H1 (cell line): ENCODE measurements at regions not wholly inside any gene's neighbourhood (a gene's known extent, or its start where the extent isn't known, plus 50 kb on each side); places are given as distances from the start of the nearest gene placed in this dataset.

Experiments used
- CTCF ChIA-PET: fragments of 300-600 bp; sonication (Branson Sonifier 250); formaldehyde crosslinking; loops from one replicate; lab custom pipeline; 2021; ENCODE audit not compliant: partially characterized antibody; lab: Charles Lee
- POLR2A ChIA-PET: fragments of 300-600 bp; sonication (Branson Sonifier 250); formaldehyde crosslinking; loops from one replicate; lab custom pipeline; 2021; ENCODE audit warnings: inconsistent platforms; ENCODE audit not compliant: partially characterized antibody; lab: Charles Lee
- DNase-seq, 2 experiments: peaks; one replicate each; pipeline versions ENCODE4 v3.0.0 to v3.0.0-alpha.2; 2010 to 2022; ENCODE audit warnings: low spot score in 2 of 2, low read depth in 1 of 2, mixed read lengths in 1 of 2
- FAIRE-seq: peaks from 2 replicates; lab custom pipeline; 2011; peaks lifted over from hg19 to GRCh38; lab: Jason Lieb, UNC
- H2AFZ ChIP-seq: 2 replicates; pipeline ENCODE4 v1.8.1; 2012; ENCODE audit warnings: low read length, inconsistent platforms
- H2AK5ac ChIP-seq: 2 replicates; pipeline ENCODE4 v1.6.1; 2013; ENCODE audit warnings: low read depth, low read length
- H2BK120ac ChIP-seq: replicated peaks from 2 replicates; pipeline ENCODE3; 2013; ENCODE audit warnings: low read depth, low read length, inconsistent platforms
- H2BK12ac ChIP-seq: 2 replicates; pipeline ENCODE4 v1.6.1; 2013; ENCODE audit warnings: low read depth, low read length
- H2BK15ac ChIP-seq: 2 replicates; pipeline ENCODE4 v1.6.1; 2013; ENCODE audit warnings: low read length
- H2BK20ac ChIP-seq: 2 replicates; pipeline ENCODE4 v1.6.1; 2013; ENCODE audit warnings: low read length
- H2BK5ac ChIP-seq: 2 replicates; pipeline ENCODE4 v1.6.1; 2013; ENCODE audit warnings: low read depth, low read length
- H3K14ac ChIP-seq: 2 replicates; pipeline ENCODE4 v1.6.1; 2013; ENCODE audit warnings: inconsistent platforms; ENCODE audit not compliant: insufficient read length
- H3K18ac ChIP-seq: 2 replicates; pipeline ENCODE4 v1.6.1; 2013; ENCODE audit warnings: low read length; ENCODE audit errors: extremely low read depth
- H3K23ac ChIP-seq: 2 replicates; pipeline ENCODE4 v1.6.1; 2013; ENCODE audit warnings: inconsistent platforms; ENCODE audit not compliant: insufficient read length
- H3K23me2 ChIP-seq: 2 replicates; pipeline ENCODE4 v1.6.1; 2013; ENCODE audit warnings: low read depth, low read length
- H3K27ac ChIP-seq: 2 replicates; pipeline ENCODE4 v1.6.1; 2011; ENCODE audit warnings: low read depth, low read length, inconsistent platforms
- H3K27me3 ChIP-seq, 4 experiments: replicated peaks in 1 of 4; 1 replicate in 1 of 4; 2 replicates in 3 of 4; pipeline versions ENCODE4 v1.6.1 to v1.8.1; 2011 to 2013; ENCODE audit warnings: low read length in 3 of 4, mild to moderate bottlenecking in 3 of 4, inconsistent platforms in 2 of 4, mixed read lengths in 2 of 4, moderate library complexity in 1 of 4; ENCODE audit not compliant: control insufficient read depth in 3 of 4, insufficient read depth in 3 of 4; ENCODE audit errors: extremely low read depth in 1 of 4
- H3K36me3 ChIP-seq, 4 experiments: 2 replicates each; pipeline versions ENCODE4 v1.6.1 to v1.8.1; 2011 to 2013; ENCODE audit warnings: mild to moderate bottlenecking in 4 of 4, low read length in 3 of 4, moderate library complexity in 2 of 4, control low read depth in 1 of 4, inconsistent platforms in 1 of 4; ENCODE audit not compliant: insufficient read depth in 4 of 4, control insufficient read depth in 2 of 4
- H3K4ac ChIP-seq: replicated peaks from 2 replicates; pipeline ENCODE3; 2013; ENCODE audit warnings: low read length, low read depth, mixed read lengths, inconsistent platforms; ENCODE audit not compliant: insufficient read length
- H3K4me1 ChIP-seq, 4 experiments: replicated peaks in 1 of 4; 1 replicate in 1 of 4; 2 replicates in 3 of 4; pipeline versions ENCODE4 v1.6.1 to v1.8.1; 2011 to 2013; ENCODE audit warnings: low read length in 3 of 4, inconsistent platforms in 2 of 4, mixed read lengths in 1 of 4; ENCODE audit not compliant: insufficient read depth in 4 of 4, control insufficient read depth in 3 of 4
- H3K4me2 ChIP-seq, 2 experiments: 2 replicates each; pipeline versions ENCODE4 v1.6.1 to v1.8.1; 2011 to 2013; ENCODE audit warnings: low read depth in 2 of 2, low read length in 2 of 2, control low read depth in 1 of 2, inconsistent platforms in 1 of 2, mild to moderate bottlenecking in 1 of 2; ENCODE audit not compliant: insufficient read depth in 1 of 2
- H3K4me3 ChIP-seq, 4 experiments: fragments of 200-600, 300-600 bp in 1 of 4; sonication (generic), shearing (Covaris generic), sonication (Bioruptor Twin) in 1 of 4; 2 replicates each; pipeline versions ENCODE4 v1.5.1 to v1.8.1; 2011 to 2016; ENCODE audit warnings: low read length in 4 of 4, low read depth in 3 of 4, control low read depth in 2 of 4, inconsistent platforms in 2 of 4, mild to moderate bottlenecking in 2 of 4, mixed read lengths in 1 of 4, moderate library complexity in 1 of 4; ENCODE audit not compliant: insufficient read depth in 2 of 4; ENCODE audit errors: extremely low read depth in 1 of 4
- H3K56ac ChIP-seq: replicated peaks from 2 replicates; pipeline ENCODE3; 2013; ENCODE audit warnings: low read depth, mild to moderate bottlenecking, mixed read lengths, low read length, inconsistent platforms; ENCODE audit not compliant: insufficient read length
- H3K79me1 ChIP-seq: 2 replicates; pipeline ENCODE4 v1.6.1; 2013; ENCODE audit warnings: low read depth, low read length, control low read depth
- H3K79me2 ChIP-seq, 2 experiments: 2 replicates each; pipeline versions ENCODE4 v1.6.1 to v1.8.1; 2012 to 2013; ENCODE audit warnings: low read length in 2 of 2, mild to moderate bottlenecking in 2 of 2, inconsistent platforms in 1 of 2; ENCODE audit not compliant: insufficient read depth in 2 of 2, control insufficient read depth in 1 of 2
- H3K9ac ChIP-seq, 4 experiments: replicated peaks in 1 of 4; 1 replicate in 1 of 4; 2 replicates in 3 of 4; pipeline versions ENCODE4 v1.6.1 to v1.8.1; 2011 to 2013; ENCODE audit warnings: low read depth in 3 of 4, low read length in 3 of 4, control low read depth in 2 of 4, mild to moderate bottlenecking in 2 of 4, moderate library complexity in 2 of 4, inconsistent platforms in 1 of 4; ENCODE audit errors: extremely low read depth in 1 of 4
- H3K9me3 ChIP-seq, 2 experiments: 2 replicates each; pipeline versions ENCODE4 v1.6.1 to v1.8.1; 2012 to 2013; ENCODE audit warnings: mild to moderate bottlenecking in 2 of 2, moderate library complexity in 2 of 2, control low read depth in 1 of 2, inconsistent platforms in 1 of 2, low read depth in 1 of 2, low read length in 1 of 2, mixed read lengths in 1 of 2; ENCODE audit not compliant: insufficient read depth in 2 of 2
- H4K20me1 ChIP-seq, 2 experiments: replicated peaks in 1 of 2; 2 replicates each; pipeline versions ENCODE3 to v1.8.1; 2011 to 2013; ENCODE audit warnings: inconsistent platforms in 2 of 2, low read length in 2 of 2, mild to moderate bottlenecking in 1 of 2; ENCODE audit not compliant: insufficient read depth in 2 of 2, control insufficient read depth in 1 of 2
- H4K5ac ChIP-seq: 2 replicates; pipeline ENCODE4 v1.6.1; 2013; ENCODE audit warnings: low read length, low read depth, mixed read lengths, inconsistent platforms; ENCODE audit not compliant: insufficient read length
- H4K8ac ChIP-seq: 2 replicates; pipeline ENCODE4 v1.8.0; 2013; ENCODE audit warnings: mild to moderate bottlenecking, moderate library complexity, low read length, inconsistent platforms; ENCODE audit not compliant: insufficient read depth; ENCODE audit errors: extremely low read depth
- H4K91ac ChIP-seq: replicated peaks from 2 replicates; pipeline ENCODE3; 2013; ENCODE audit warnings: low read length, mixed read lengths, inconsistent platforms; ENCODE audit not compliant: insufficient read length
- NANOG ChIP-seq: IDR thresholded peaks from 2 replicates; pipeline ENCODE4 v1.6.1; 2011; ENCODE audit warnings: low read length, low read depth, mild to moderate bottlenecking, inconsistent platforms; ENCODE audit not compliant: insufficient read depth, poor library complexity, severe bottlenecking
- SIX5 ChIP-seq: IDR thresholded peaks from 2 replicates; pipeline ENCODE4 v1.6.1; 2011; ENCODE audit warnings: mild to moderate bottlenecking, low read depth, low read length
- WGBS, 2 experiments: shearing (Covaris generic) in 1 of 2; methylation state at CpG; one replicate each; pipeline versions ENCODE4 v1.1.6 to v1.1.7; 2013 to 2015; ENCODE audit warnings: low lambda C conversion rate in 2 of 2, mixed read lengths in 2 of 2, inconsistent platforms in 1 of 2, low coverage in 1 of 2, missing lambda C conversion rate in 1 of 2; ENCODE audit not compliant: insufficient replicate concordance in 2 of 2, insufficient coverage in 1 of 2, insufficient read length in 1 of 2; ENCODE audit errors: extremely low coverage in 1 of 2, missing lambda C conversion rate in 1 of 2; 5-methylcytosine and 5-hydroxymethylcytosine counted together

DNA sequence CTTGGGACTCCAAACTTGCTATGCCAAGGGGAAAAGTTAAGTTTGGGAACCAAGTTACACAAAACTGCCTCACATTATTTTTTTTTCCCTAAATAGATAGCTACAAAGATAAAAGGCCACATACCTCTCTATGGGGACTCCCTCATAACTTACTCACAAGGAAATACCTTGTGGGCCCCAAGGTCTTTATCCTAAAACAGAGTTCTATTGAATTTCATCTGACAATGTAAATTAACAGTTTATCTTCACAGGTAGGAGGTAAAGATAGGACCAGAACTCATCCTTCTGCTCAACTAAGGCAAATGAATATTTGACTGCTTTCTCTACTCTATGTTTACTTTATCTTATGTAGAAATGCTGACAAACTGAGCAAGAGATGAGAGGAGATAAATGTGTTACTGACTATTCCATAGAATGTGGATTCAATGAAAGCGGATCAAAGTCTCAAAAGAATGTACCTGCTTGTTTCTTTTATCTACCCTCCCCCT lies 1278.0 kb downstream of the OTOL1 start:
- H3K9ac ChIP-seq: no peak overlapping the region
- peak; percentile 24 for FAIRE-seq
- DNase-seq: no peak
- H3K18ac ChIP-seq: no peak overlapping the region
- H2AK5ac ChIP-seq: no peak overlapping the region
- no peak overlapping the region for H4K91ac ChIP-seq
- ChIA-PET POLR2A (no interaction called here), CTCF (interaction anchor here (1.1 kb wide), 1 partner anchor 9 kb away, joined by 3 read pairs; no protein-coding TSS in a partner anchor)
- H3K27me3 ChIP-seq: no peaks in the 10 kb centered on the region; a peak in 1 of 7 replicates
- no peak overlapping the region for H4K5ac ChIP-seq
- no peak overlapping the region for H2BK120ac ChIP-seq
- H3K36me3 ChIP-seq: no peaks in the 10 kb centered on the region
- H3K4me3 ChIP-seq: peak overlapping the region in 1 of 4 experiments; percentile 12; a peak in 1 of 8 replicates
- no peak overlapping the region for H3K14ac ChIP-seq
- no peaks in the 10 kb centered on the region for H3K9me3 ChIP-seq
- no peaks in the 10 kb centered on the region for H4K20me1 ChIP-seq
- H3K79me2 ChIP-seq: no peaks in the 10 kb centered on the region
- H3K56ac ChIP-seq: no peak overlapping the region
- peaks cover 0 to 5% (median 0%) of the 10 kb centered on the region in 4 experiments; a peak in 1 of 7 replicates for H3K4me1 ChIP-seq
- H3K23me2 ChIP-seq: no peaks in the 10 kb centered on the region
- no peak overlapping the region for H2BK15ac ChIP-seq
- H2BK12ac ChIP-seq: no peak overlapping the region
- H2AFZ ChIP-seq: no peak overlapping the region
- H4K8ac ChIP-seq: no peak overlapping the region
- H2BK20ac ChIP-seq: no peak overlapping the region
- peak; percentile 35 for TF ChIP-seq NANOG
- no peak for TF ChIP-seq SIX5
- no peak overlapping the region for H3K4ac ChIP-seq
- H3K23ac ChIP-seq: no peak overlapping the region
- H3K79me1 ChIP-seq: no peaks in the 10 kb centered on the region
- peak overlapping the region in 1 of 2 experiments; percentile 30; a peak in 2 of 4 replicates for H3K4me2 ChIP-seq
- 12% methylated on average over 1 of the region's 1 CpG; no CpG with 5 or more reads in 1 of the 2 experiments for WGBS, 2 experiments
- no peak overlapping the region for H3K27ac ChIP-seq
- no peak overlapping the region for H2BK5ac ChIP-seq
